GM13976 (cell line): ENCODE measurements at regions not wholly inside any gene's neighbourhood (a gene's known extent, or its start where the extent isn't known, plus 50 kb on each side); places are given as distances from the start of the nearest gene placed in this dataset.

Source experiments
- DNase-seq: peaks from one replicate; pipeline ENCODE4 v3.0.0; 2012; ENCODE audit warnings: low spot score
- in situ Hi-C: fragments of 300-500 bp; cut with MboI; formaldehyde crosslinking; loops from one replicate; pipeline ENCODE4 v1.12.0; 2022; ENCODE audit warnings: low sequenced_read_pairs, mixed read lengths, inconsistent platforms; ENCODE audit not compliant: unreplicated experiment
- TF ChIP-seq, protein P1 (sequence below): IDR thresholded peaks from 2 replicates; pipeline ENCODE4 v1.5.1; 2012; ENCODE audit warnings: borderline replicate concordance, mild to moderate bottlenecking; ENCODE audit not compliant: insufficient read depth; ENCODE audit errors: extremely low read depth, missing control alignments, control extremely low read depth

DNA sequence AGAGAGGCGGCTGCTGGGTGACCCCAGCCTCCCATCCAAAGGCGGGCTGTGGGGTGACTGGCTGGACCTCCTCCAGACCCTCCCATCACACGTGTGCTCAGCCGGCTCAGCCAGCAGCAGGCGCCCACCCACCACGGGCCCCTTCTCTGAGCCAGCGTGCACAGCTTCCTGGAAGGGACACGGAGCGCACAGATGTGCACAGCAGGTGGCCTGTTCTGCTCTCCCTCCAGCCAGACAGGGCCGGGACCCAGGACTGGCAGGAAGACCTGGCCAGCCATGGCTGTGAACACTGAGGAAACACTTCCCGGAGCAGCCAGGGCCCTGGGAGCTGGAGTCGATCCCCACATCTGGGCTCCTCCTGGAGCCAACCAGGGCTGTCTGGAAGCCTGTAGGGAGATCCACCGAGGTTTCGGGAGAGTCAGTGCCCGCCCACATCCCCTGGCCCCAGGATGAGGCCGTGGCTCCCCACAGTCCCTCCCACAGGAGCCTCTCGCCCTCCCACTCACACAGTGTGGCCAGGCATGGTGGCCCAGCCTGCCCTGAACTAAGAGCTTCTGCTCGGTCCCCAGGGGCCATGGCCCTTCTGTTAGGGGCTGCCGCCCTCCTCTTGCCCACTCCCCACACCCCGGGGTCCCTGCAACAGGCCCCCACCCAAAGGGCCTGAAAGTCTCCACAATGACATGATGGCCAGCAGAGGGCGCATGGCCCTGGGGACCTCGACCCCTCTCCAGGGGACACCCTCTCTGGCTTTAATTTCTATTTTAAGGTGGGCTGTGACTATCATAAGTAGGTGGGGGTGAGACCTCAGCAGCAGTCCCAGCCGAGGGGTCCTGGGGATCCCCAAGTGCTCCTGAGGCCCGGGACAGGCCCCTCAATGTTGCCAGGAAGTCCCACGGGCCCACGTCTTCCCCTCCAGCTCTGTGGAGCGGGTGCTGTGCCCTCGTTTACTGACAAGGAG is 90.6 kb upstream of the FGF3 start:
- TF ChIP-seq, protein P1, sequence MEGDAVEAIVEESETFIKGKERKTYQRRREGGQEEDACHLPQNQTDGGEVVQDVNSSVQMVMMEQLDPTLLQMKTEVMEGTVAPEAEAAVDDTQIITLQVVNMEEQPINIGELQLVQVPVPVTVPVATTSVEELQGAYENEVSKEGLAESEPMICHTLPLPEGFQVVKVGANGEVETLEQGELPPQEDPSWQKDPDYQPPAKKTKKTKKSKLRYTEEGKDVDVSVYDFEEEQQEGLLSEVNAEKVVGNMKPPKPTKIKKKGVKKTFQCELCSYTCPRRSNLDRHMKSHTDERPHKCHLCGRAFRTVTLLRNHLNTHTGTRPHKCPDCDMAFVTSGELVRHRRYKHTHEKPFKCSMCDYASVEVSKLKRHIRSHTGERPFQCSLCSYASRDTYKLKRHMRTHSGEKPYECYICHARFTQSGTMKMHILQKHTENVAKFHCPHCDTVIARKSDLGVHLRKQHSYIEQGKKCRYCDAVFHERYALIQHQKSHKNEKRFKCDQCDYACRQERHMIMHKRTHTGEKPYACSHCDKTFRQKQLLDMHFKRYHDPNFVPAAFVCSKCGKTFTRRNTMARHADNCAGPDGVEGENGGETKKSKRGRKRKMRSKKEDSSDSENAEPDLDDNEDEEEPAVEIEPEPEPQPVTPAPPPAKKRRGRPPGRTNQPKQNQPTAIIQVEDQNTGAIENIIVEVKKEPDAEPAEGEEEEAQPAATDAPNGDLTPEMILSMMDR, result peak; percentile 45
- in situ Hi-C loops, result loop anchor here (10.0 kb wide), 1 partner anchor 285 kb away; no protein-coding TSS in a partner anchor
- DNase-seq, result peak; percentile 69

DNA sequence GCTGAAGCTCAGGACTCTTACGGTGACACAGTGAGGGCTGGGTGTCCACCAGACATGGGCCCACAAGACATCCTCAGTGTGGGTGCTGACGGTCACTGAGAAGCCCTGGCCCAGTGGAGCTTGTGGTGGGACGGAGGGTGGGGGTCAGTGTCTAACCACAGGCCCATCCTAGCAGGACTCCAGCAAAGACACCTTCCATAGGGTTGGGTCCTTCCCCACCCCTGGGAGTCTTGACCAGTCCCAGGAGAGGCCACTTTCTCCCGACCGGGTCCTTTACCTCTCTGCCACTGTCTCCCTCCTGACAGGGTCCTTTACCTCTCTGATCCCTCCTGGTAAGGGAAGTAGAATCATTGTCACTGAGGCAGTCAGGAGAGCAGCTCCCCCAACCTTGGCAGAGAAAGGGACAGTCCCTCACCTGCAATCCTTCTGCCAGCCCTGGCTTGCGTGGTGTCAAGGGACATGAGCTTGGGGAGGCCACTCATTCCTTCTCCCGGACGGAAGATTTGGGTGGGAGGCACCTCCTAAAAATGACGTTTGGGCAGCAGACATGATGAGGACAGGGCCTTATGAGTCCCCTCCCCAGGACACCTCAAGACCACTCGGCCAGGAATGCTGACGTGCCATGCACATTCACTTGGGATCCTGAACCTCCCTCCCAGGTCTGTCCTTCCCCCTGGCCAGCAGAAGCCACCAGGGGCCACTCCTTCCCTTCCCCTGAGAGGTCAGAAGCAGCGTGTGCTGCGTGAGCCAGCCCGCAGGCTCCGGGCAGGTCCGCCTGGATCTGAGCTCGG is 91.5 kb upstream of the FGF3 start:
- TF ChIP-seq, protein P1, result no peak
- in situ Hi-C loops, result loop anchor here (10.0 kb wide), 1 partner anchor 284 kb away; no protein-coding TSS in a partner anchor

DNA sequence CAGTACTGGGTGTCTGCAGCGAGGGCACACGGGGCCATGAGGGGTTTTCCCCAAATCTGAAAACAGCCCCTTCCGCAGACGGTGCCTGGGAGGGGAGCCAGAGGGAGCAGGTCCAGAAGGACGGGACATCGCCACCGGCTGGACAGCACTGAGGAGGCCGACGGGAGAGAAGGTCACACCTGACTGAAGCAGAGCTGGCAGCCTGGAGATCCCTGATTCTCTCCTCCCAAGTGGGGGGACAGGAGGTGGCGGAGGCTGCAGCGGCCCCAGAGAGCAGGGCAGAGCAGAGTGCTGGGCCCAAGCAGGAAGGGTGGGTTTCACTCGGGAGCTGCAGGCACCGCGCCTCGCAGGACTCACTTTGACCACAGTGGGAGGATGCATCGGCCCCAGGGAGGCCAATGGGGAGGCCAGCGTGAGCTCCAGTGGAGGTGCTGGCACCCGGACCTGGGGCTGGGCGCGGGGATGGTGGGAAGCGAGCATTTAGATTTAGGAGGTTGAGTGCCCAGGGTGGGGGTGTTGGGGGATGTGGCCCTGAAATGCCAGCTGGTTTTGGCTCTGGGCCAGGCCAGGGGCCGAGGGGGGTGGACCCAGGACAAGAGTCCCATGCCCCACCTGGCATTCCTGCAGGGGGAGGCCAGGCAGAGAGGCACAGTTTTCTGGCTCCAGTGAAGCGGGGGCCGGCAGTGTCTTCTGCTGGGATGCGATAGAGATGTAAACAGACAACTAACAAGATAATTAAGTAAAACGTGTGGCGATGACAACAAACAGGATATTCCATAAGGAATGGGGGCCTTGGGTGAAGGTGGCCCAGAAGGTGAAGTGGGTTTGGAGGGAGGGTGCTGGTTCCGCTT is 92.3 kb upstream of the FGF3 start:
- TF ChIP-seq, protein P1, result no peak
- no peak for DNase-seq
- in situ Hi-C loops, result loop anchor here (10.0 kb wide), 1 partner anchor 283 kb away; no protein-coding TSS in a partner anchor

More for the DNA sequence above, 91.5 kb upstream of the FGF3 start:
- DNase-seq, result no peak

DNA sequence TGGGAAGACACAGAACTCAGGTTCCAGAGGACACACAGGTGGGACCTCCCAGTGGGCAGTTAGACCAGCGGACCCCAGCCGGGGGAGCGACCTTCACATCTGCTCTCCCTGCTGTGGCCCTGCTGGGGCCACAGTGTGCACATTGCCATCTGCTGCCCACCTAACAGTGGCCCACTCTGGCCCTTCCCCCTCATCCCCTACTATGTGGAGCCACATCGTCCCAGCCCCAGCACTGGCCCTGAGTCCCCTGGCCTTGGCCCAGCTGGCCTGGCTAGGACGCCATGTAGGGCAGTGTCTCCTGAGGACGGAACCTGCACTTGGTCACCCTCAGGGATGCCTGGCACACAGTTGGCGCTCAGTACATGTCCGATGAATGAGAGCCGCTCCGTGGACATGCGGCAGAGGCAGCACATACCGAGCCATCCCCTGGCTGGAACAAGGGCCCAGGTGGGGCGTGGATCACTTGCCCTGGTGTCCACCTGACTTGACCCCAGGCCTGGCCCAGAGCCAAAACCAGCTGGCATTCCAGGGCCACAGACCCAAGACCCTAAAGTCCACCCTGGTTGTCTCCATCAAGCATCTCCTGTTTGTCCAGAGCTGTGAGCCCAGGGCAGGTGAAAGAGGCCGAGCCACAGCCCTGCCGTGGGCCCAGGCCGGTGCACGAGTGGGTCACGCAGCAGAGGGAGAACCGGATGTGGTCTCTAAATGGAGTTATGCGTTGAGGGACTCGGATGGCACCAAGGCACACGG is 93.1 kb upstream of the FGF3 start:
- TF ChIP-seq, protein P1, result no peak
- DNase-seq, result no peak
- in situ Hi-C loops, result loop anchor here (10.0 kb wide), 1 partner anchor 282 kb away; no protein-coding TSS in a partner anchor

DNA sequence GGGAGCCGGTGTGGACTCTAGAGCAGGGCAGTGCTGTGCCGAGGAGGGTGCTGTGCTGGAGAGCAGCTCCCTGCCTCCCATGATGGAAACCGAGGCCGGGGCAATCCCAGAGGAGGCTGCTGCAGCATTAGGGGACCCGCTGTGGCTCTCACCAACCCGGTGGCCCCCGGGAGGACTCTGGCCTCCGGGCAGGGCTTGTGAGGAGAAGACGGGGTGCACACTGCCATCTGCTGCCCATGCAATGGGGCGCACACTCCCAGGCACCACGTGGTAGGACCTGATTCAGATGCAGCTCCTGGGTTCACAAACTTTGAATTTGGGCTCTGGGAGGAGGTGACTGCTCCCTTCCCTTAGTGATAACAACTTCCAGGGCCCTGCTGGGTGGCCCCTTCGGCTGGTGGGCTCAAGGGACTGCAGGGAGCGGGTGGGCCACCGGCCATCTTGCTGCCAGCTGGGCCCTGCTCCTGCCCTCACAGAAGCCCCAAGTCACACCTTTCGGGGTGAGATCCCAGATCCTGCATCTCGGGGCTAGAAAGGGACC is 93.8 kb upstream of the FGF3 start:
- no peak for DNase-seq
- in situ Hi-C loops, result loop anchor here (10.0 kb wide), 1 partner anchor 282 kb away; no protein-coding TSS in a partner anchor
- TF ChIP-seq, protein P1, result peak; percentile 6
